CD4-positive, alpha-beta T cell treated with Interleukin-2 at 100 ng/mL for 4 hours (primary cell): ENCODE measurements at regions not wholly inside any gene's neighbourhood (a gene's known extent, or its start where the extent isn't known, plus 50 kb on each side); places are given as distances from the start of the nearest gene placed in this dataset.

Experiments
- DNase-seq: peaks from one replicate; pipeline ENCODE4 v3.0.0-alpha.2; 2020; ENCODE audit warnings: low spot score

DNA sequence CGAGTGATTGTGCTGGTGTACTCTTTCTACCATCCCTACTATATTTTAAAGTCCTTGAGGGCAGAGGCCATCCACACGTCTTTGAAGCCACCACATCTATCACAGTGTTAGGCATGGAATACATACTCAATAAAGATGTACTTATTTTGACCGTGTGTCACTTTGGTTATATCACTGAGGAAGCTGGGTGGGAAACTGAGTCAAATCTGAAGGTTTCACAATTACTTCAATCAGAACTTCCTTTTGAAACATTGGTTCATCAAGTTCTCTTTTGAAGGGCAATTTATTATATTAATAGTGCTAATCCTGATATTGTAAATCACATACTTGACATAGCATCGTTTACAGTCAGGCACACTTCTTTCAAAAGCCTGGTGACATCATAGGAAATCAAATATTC is 53.3 kb upstream of the ATP1B1 start:
- no peak for DNase-seq
